ENCODE measurements at regions not wholly inside any gene's neighbourhood (a gene's known extent, or its start where the extent isn't known, plus 50 kb on each side); places are given as distances from the start of the nearest gene placed in this dataset.
"Not testable (repeated sequence)": the region's sequence is repeated elsewhere in the genome, so short reads cannot be mapped to it uniquely, and the experiment has no call there.

DNA sequence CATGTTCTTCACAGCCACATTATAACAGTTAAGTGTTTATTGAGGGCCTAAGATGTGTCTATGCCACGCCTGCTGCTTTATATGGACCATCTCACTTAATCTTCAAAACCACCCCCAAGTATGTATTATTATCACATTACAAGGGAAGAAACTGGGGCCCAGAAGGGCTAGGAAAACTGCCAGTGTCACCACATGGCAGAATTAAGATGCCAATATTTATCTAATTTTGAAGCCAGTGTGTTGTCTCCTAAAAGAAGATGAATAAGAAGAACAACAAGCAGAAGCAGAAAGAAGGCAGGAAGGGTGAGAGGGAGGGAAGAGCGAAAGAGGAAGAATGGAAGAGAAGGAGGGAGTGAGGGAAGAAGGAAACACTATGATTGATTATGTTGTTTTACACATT, 491.3 kb upstream of the IL12A start:
- no peak overlapping the region for H3K4me3 Mint-ChIP-seq
- no peaks in the 10 kb centered on the region for H3K4me1 ChIP-seq (ENCODE audit: control insufficient read depth in 2 of 2, insufficient read depth in 2 of 2, low read length in 2 of 2)
- peaks cover 0 to 5% (median 3%) of the 10 kb centered on the region in 11 donors for H3K9me3 Mint-ChIP-seq
- no peak overlapping the region for H3K27ac Mint-ChIP-seq
- intact Hi-C loops (cut with micrococcal nuclease), result no loop called here
- DNase-seq (no peak), ATAC-seq (no peak)
- no peak overlapping the region for H3K27ac ChIP-seq (ENCODE audit: low read depth, low read length)
- H3K36me3 Mint-ChIP-seq, result no peaks in the 10 kb centered on the region
- H3K27me3 ChIP-seq (ENCODE audit: control insufficient read depth in 2 of 2, insufficient read depth in 2 of 2, low read length in 2 of 2), result no peaks in the 10 kb centered on the region
- no peaks in the 10 kb centered on the region for H3K9me3 ChIP-seq (ENCODE audit: control insufficient read depth in 2 of 3, low read length in 3 of 3)
- H3K27me3 Mint-ChIP-seq, result no peaks in the 10 kb centered on the region
- ChIA-PET CTCF (no interaction called here), POLR2A (no interaction called here)
- no peak overlapping the region for H3K4me3 ChIP-seq (ENCODE audit: low read length)
- no peaks in the 10 kb centered on the region for H3K4me1 Mint-ChIP-seq
- no peaks in the 10 kb centered on the region for H3K36me3 ChIP-seq (ENCODE audit: control insufficient read depth in 2 of 3, insufficient read depth in 3 of 3, low read length in 3 of 3)

GRCh38 chr3:159499031-159499793, 489.4 kb upstream of the IL12A start:
- no peak overlapping the region for H3K4me3 ChIP-seq (ENCODE audit: low read length)
- intact Hi-C loops (cut with micrococcal nuclease), result no loop called here
- H3K27ac ChIP-seq (ENCODE audit: low read depth, low read length), result no peak overlapping the region
- H3K9me3 Mint-ChIP-seq, result peaks cover 0 to 11% (median 5%) of the 10 kb centered on the region in 11 donors
- no peak for DNase-seq
- H3K4me1 Mint-ChIP-seq, result no peaks in the 10 kb centered on the region
- H3K27me3 Mint-ChIP-seq, result no peaks in the 10 kb centered on the region
- H3K27me3 ChIP-seq (ENCODE audit: control insufficient read depth in 2 of 2, insufficient read depth in 2 of 2, low read length in 2 of 2), result no peaks in the 10 kb centered on the region
- H3K9me3 ChIP-seq (ENCODE audit: control insufficient read depth in 2 of 3, low read length in 3 of 3), result no peaks in the 10 kb centered on the region
- no peak for ATAC-seq
- no peak overlapping the region for H3K4me3 Mint-ChIP-seq
- ChIA-PET CTCF (no interaction called here), POLR2A (no interaction called here)
- no peak overlapping the region for H3K27ac Mint-ChIP-seq
- H3K36me3 Mint-ChIP-seq, result no peaks in the 10 kb centered on the region
- H3K36me3 ChIP-seq (ENCODE audit: control insufficient read depth in 2 of 3, insufficient read depth in 3 of 3, low read length in 3 of 3), result no peaks in the 10 kb centered on the region
- H3K4me1 ChIP-seq (ENCODE audit: control insufficient read depth in 2 of 2, insufficient read depth in 2 of 2, low read length in 2 of 2), result no peaks in the 10 kb centered on the region

- H3K4me1 ChIP-seq (ENCODE audit: control insufficient read depth in 2 of 2, insufficient read depth in 2 of 2, low read length in 2 of 2), result no peaks in the 10 kb centered on the region
- H3K27me3 Mint-ChIP-seq, result no peaks in the 10 kb centered on the region
- intact Hi-C loops (cut with micrococcal nuclease), result no loop called here
- POLR2A ChIA-PET, result no interaction called here
- H3K4me3 ChIP-seq (ENCODE audit: low read length), result no peak overlapping the region
- H3K4me1 Mint-ChIP-seq, result no peaks in the 10 kb centered on the region
- no peaks in the 10 kb centered on the region for H3K36me3 ChIP-seq (ENCODE audit: control insufficient read depth in 2 of 3, insufficient read depth in 3 of 3, low read length in 3 of 3)
- no peaks in the 10 kb centered on the region for H3K9me3 ChIP-seq (ENCODE audit: control insufficient read depth in 2 of 3, low read length in 3 of 3)
- no peaks in the 10 kb centered on the region for H3K36me3 Mint-ChIP-seq
- no peak overlapping the region for H3K27ac ChIP-seq (ENCODE audit: low read depth, low read length)
- CTCF ChIA-PET, result no interaction called here
- ATAC-seq (no peak), DNase-seq (no peak)
- H3K27ac Mint-ChIP-seq, result no peak overlapping the region
- H3K27me3 ChIP-seq (ENCODE audit: control insufficient read depth in 2 of 2, insufficient read depth in 2 of 2, low read length in 2 of 2), result no peaks in the 10 kb centered on the region
- peaks cover 0 to 18% (median 5%) of the 10 kb centered on the region in 11 donors for H3K9me3 Mint-ChIP-seq
- H3K4me3 Mint-ChIP-seq, result no peak overlapping the region
Measured at GRCh38 chr3:159501029-159501428, 487.6 kb upstream of the IL12A start.

- H3K9me3 ChIP-seq (ENCODE audit: control insufficient read depth in 2 of 3, low read length in 3 of 3), result no peaks in the 10 kb centered on the region
- H3K36me3 ChIP-seq (ENCODE audit: control insufficient read depth in 2 of 3, insufficient read depth in 3 of 3, low read length in 3 of 3), result no peaks in the 10 kb centered on the region
- Mint-ChIP-seq H3K9me3 (peaks cover 0 to 18% (median 5%) of the 10 kb centered on the region in 11 donors), H3K36me3 (no peaks in the 10 kb centered on the region), H3K4me1 (no peaks in the 10 kb centered on the region), H3K27me3 (no peaks in the 10 kb centered on the region), H3K4me3 (no peak overlapping the region), H3K27ac (no peak overlapping the region)
- intact Hi-C loops (cut with micrococcal nuclease), result no loop called here
- no peak overlapping the region for H3K27ac ChIP-seq (ENCODE audit: low read depth, low read length)
- H3K4me1 ChIP-seq (ENCODE audit: control insufficient read depth in 2 of 2, insufficient read depth in 2 of 2, low read length in 2 of 2), result no peaks in the 10 kb centered on the region
- CTCF ChIA-PET, result no interaction called here
- POLR2A ChIA-PET, result no interaction called here
- no peaks in the 10 kb centered on the region for H3K27me3 ChIP-seq (ENCODE audit: control insufficient read depth in 2 of 2, insufficient read depth in 2 of 2, low read length in 2 of 2)
- H3K4me3 ChIP-seq (ENCODE audit: low read length), result no peak overlapping the region
- no peak for DNase-seq
- ATAC-seq, result no peak
Measured at GRCh38 chr3:159502986-159503385, 485.6 kb upstream of the IL12A start.

DNA sequence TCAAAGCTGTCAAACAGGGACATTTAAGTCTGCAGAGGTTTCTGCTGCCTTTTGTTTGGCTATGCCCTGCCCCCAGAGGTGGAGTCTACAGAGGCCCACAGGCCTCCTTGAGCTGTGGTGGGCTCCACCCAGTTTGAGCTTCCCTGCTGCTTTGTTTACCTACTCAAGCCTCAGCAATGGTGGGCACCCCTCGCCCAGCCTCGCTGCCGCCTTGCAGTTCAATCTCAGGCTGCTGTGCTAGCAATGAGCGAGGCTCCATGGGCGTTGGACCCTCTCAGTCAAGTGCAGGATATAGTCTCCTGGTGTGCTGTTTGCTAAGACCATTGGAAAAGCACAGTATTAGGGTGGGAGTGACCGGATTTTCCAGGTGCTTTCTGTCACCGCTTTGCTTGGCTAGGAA, 477.6 kb upstream of the IL12A start:
- CTCF ChIA-PET; H3K4me1 ChIP-seq (ENCODE audit: control insufficient read depth in 2 of 2, insufficient read depth in 2 of 2, low read length in 2 of 2); H3K27ac ChIP-seq (ENCODE audit: low read depth, low read length); H3K4me3 ChIP-seq (ENCODE audit: low read length); H3K9me3 ChIP-seq (ENCODE audit: control insufficient read depth in 2 of 3, low read length in 3 of 3); H3K4me1 Mint-ChIP-seq; H3K36me3 ChIP-seq (ENCODE audit: control insufficient read depth in 2 of 3, insufficient read depth in 3 of 3, low read length in 3 of 3); H3K36me3 Mint-ChIP-seq; H3K27ac Mint-ChIP-seq; H3K27me3 Mint-ChIP-seq; intact Hi-C loops (cut with micrococcal nuclease); H3K4me3 Mint-ChIP-seq; POLR2A ChIA-PET; ATAC-seq; DNase-seq; H3K27me3 ChIP-seq (ENCODE audit: control insufficient read depth in 2 of 2, insufficient read depth in 2 of 2, low read length in 2 of 2): not testable (repeated sequence)
- H3K9me3 Mint-ChIP-seq, result peaks cover 0 to 13% (median 4%) of the 10 kb centered on the region in 11 donors

- no peak overlapping the region for H3K27ac ChIP-seq (ENCODE audit: low read depth, low read length)
- H3K36me3 ChIP-seq (ENCODE audit: control insufficient read depth in 2 of 3, insufficient read depth in 3 of 3, low read length in 3 of 3), result no peaks in the 10 kb centered on the region
- H3K4me1 ChIP-seq (ENCODE audit: control insufficient read depth in 2 of 2, insufficient read depth in 2 of 2, low read length in 2 of 2), result no peaks in the 10 kb centered on the region
- H3K27ac Mint-ChIP-seq, result no peak overlapping the region
- no peaks in the 10 kb centered on the region for H3K4me1 Mint-ChIP-seq
- ATAC-seq (no peak), DNase-seq (no peak)
- ChIA-PET POLR2A (no interaction called here), CTCF (no interaction called here)
- no peaks in the 10 kb centered on the region for H3K27me3 ChIP-seq (ENCODE audit: control insufficient read depth in 2 of 2, insufficient read depth in 2 of 2, low read length in 2 of 2)
- H3K4me3 ChIP-seq (ENCODE audit: low read length), result no peak overlapping the region
- H3K4me3 Mint-ChIP-seq, result no peak overlapping the region
- H3K36me3 Mint-ChIP-seq, result no peaks in the 10 kb centered on the region
- peaks cover 0 to 7% (median 0%) of the 10 kb centered on the region in 5 donors for H3K27me3 Mint-ChIP-seq
- H3K9me3 Mint-ChIP-seq, result peaks cover 0 to 9% (median 1%) of the 10 kb centered on the region in 11 donors
- no peaks in the 10 kb centered on the region for H3K9me3 ChIP-seq (ENCODE audit: control insufficient read depth in 2 of 3, low read length in 3 of 3)
- intact Hi-C loops (cut with micrococcal nuclease), result no loop called here
Measured at GRCh38 chr3:159513444-159513843, 475.2 kb upstream of the IL12A start.

- no peaks in the 10 kb centered on the region for H3K4me1 ChIP-seq (ENCODE audit: control insufficient read depth in 2 of 2, insufficient read depth in 2 of 2, low read length in 2 of 2)
- H3K9me3 ChIP-seq (ENCODE audit: control insufficient read depth in 2 of 3, low read length in 3 of 3), result no peaks in the 10 kb centered on the region
- no peaks in the 10 kb centered on the region for H3K36me3 Mint-ChIP-seq
- H3K27ac ChIP-seq (ENCODE audit: low read depth, low read length), result no peak overlapping the region
- no peaks in the 10 kb centered on the region for H3K36me3 ChIP-seq (ENCODE audit: control insufficient read depth in 2 of 3, insufficient read depth in 3 of 3, low read length in 3 of 3)
- no peaks in the 10 kb centered on the region for H3K27me3 ChIP-seq (ENCODE audit: control insufficient read depth in 2 of 2, insufficient read depth in 2 of 2, low read length in 2 of 2)
- no peak for DNase-seq
- peaks cover 0 to 8% (median 0%) of the 10 kb centered on the region in 11 donors for H3K9me3 Mint-ChIP-seq
- ChIA-PET POLR2A (no interaction called here), CTCF (no interaction called here)
- intact Hi-C loops (cut with micrococcal nuclease), result no loop called here
- H3K27me3 Mint-ChIP-seq, result peaks cover 0 to 7% (median 0%) of the 10 kb centered on the region in 5 donors
- no peak overlapping the region for H3K27ac Mint-ChIP-seq
- ATAC-seq, result no peak
- no peak overlapping the region for H3K4me3 ChIP-seq (ENCODE audit: low read length)
- H3K4me1 Mint-ChIP-seq, result no peaks in the 10 kb centered on the region
- H3K4me3 Mint-ChIP-seq, result no peak overlapping the region
Measured at GRCh38 chr3:159513867-159514380, 474.7 kb upstream of the IL12A start.
